Astrocyte of the hippocampus (primary cell): ENCODE measurements at regions not wholly inside any gene's neighbourhood (a gene's known extent, or its start where the extent isn't known, plus 50 kb on each side); places are given as distances from the start of the nearest gene placed in this dataset.
A peak's percentile ranks its signal among the peaks of the same experiment; 100 is the strongest.

Experiments
- DNase-seq: peaks from one replicate; pipeline ENCODE4 v3.0.0; 2011; ENCODE audit warnings: low read depth, low spot score

DNA sequence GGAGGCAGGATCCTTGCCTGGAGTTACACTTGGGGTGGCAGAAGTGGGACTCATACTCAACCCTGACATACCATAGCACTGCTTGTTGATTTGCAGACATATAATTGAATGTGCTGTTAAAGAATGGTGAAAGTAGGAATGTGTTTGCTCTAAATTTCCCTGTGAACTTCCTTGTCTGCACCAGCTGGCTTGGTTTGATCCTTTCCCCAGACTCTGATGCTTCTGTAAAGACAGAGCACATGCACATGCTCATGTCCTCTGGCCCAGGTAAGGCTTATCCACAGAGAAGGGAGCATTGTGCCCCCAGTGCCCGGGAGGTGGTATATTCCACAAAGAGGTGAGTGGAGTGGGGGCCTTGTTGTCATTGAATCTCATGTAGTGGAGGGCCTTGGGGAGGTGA is 138.0 kb upstream of the STC2 start:
- no peak for DNase-seq

DNA sequence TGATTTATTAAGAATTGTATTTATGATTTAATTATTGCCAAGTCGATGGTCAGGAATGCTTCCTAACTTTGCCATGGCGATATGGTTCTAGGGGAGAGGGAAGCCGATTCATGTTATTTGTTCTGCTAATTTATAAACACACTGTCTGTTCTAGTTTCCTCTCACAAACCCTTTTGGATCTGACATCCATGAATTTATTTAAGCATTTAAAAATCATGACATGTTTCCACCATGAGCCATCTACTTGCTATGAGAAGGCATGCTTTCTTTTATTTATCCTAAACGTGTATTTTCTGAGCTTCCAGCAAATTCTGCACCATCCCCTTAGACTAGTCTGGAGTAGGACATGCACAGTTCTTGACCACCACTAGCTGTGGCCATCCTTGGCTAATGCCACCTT is 136.6 kb upstream of the STC2 start:
- DNase-seq: no peak

DNA sequence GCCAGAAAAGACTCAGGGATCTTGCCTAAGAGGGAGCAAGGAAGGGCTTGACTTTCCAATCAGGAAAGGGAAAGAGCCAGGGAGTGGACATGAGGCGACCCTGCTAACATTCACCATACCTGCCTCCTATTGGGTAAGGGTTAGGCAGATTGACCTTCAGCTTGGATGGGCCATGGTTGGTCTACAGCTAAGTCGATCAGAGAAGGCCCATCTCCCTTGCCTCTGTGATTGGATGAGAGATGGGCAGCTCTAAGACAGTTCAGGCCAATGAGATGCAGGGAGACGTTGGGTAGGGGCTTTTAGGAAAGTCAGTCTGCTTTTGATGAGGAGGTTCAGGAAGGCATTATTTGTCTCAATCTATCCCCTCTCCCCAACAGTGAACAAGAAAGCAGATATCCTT is 135.0 kb upstream of the STC2 start:
- no peak for DNase-seq

DNA sequence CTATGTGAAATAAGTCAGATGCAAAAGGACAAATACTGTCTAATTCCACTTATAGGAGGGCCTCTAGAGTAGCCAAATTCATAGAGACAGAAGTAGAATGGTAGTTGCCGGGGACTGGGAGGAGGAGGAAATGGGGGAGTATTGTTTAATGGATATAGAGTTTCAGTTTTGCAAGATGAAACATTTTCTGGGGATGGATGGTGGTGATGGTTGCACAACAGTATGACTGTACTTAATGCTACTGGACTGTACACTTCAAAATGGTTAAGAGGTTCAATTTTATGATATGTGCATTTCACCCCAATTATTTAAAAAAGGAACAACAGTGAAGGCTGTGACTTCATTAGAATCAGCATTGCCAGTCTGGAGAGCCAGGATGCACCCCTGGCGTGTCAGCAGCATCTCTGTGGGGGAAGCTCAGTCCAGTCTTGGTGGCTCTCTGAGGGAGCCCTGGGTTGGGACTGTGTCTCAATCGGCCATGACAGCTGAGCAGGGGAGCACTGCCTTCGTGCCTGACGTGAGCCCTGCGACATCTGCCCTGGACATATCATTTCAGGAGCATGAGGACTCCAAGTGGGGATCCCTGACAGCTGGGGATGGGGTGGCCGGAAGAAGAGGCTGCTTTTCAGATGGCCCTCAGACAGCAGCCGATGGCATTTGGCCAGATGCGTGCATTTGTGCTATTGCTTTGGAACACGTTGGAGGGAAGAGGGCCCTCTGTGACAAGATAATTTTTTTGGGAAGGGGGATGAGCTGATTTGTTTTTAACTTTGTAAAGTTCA is 130.8 kb upstream of the STC2 start:
- no peak for DNase-seq

DNA sequence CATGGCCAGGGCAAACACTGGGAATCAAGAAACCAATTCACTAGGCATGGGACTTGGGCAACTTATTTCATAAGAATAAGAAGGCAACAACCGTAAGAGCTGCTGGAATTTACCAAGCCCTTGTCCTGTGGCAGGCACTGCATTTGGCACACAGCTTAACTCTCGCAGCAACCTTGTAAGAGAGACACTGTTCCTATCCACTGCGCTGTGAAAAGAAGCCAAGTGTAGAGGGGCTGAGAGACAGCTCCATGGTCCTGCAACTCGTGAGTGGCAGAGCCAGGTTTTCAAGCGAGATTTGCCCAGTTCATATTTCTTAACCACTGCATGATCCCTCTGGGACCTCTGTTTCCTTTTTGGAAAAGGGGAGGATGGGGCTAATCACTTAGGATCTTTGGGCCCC is 129.3 kb upstream of the STC2 start:
- no peak for DNase-seq

DNA sequence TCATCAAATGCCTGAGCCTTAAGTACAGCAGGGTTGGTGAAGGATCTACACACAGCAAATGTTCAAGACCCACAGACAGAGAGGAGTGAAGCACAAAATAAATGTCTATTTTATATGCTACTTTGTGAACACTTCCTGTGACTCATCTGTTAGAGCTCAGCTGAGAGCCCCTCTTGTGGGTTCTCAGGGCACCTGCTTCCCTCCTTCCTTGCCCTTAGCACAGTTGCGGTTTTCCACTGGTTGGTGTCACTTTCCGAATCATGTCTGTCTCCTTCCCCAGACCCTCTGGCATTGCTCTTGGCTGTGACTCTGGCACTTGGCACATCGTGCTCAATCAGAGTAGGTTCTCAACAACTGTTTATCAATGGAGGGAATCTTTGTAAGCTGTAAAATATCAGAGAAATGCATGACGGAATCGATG is 128.5 kb upstream of the STC2 start:
- no peak for DNase-seq

DNA sequence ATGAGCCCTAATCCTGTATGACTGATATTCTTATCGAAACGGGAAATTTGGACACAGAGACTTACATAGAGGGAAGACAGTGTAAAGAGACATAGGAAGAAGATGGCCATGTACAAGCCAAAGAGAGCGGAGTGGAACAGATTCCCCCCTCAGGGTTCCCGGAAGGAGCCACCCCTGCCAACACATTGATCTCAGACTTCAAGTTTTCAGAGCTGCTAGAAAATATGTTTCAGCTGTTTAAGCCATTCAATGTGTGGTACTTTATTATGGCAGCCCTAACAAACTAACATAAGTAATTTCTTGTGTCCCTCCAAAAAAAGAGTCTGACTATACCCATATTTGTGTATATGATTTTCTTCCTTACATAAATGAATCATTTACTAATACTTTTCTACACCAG is 128.0 kb upstream of the STC2 start:
- no peak for DNase-seq

DNA sequence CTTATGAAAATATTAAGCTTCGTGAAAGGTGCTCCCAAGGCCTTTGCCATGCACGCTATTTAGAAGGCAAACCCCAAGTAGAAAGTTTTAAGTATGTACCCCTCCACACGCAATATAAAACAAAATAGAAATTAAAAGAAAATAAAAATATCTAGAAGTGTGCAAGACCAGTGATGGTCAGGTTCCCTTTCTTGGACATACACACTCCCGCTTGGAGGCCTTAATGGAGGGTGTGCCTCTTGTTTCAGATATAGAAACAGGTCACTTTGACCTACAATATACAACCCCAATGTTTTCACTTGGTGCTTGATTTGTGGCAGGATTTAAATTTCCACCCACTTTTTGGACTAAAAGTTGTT is 127.4 kb upstream of the STC2 start:
- no peak for DNase-seq

DNA sequence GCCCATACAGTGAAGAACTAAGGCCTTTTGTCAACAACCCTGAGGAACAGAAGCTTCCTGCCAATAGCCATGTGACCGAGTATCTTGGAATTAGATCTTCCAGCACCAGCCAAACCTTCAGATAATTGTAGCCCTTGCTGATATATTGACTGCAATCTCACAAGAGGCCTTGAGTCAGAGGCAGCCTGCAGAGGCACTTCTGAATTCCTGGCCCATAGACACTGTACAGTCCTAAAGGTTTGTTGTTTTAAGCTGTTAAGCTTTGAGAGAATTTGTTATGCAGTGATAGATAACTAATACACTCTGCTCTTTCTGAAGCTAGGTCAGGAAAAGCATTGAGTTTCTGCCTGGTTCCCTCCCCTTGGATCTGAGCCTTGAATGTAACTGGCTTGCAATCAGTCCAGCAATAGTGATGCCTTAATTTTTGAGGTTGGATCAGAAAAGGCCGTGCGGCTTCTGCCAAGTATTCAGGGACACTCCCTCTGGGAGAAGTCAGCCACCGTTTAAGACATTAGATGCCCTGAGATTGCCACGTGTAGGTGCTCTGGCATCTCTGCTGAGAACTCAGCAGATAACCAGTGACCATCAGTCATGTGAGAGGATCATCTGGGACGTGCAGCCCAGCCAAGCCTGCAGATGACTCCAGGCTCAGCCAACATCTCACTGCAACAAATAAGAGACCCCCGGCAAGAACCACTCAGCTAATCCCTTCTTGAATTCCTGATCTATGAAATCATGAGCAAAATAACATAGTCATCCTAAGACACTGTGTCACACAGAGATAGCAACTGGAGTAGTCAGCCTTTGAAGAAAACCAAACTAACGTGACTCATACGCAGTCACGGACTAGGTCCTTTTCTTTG is 126.8 kb upstream of the STC2 start:
- peak; percentile 94 for DNase-seq

DNA sequence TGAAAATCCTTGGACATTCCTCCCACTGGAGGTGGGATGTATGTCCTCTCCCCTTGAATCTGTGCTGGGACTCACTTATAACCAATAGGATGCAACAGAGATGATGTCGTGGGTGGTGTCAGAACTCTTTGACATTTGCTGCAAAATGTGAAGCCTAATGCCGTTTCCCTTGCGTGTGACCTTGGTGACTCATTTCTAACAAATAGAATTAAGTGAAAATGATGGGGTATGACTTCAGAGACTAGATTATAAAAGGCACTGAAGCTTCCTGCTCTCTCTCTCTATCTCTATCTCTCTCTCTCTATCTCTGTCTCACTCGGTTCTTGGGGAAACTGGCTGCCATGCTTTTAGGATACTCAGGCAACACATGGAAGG is 126.1 kb upstream of the STC2 start:
- no peak for DNase-seq

DNA sequence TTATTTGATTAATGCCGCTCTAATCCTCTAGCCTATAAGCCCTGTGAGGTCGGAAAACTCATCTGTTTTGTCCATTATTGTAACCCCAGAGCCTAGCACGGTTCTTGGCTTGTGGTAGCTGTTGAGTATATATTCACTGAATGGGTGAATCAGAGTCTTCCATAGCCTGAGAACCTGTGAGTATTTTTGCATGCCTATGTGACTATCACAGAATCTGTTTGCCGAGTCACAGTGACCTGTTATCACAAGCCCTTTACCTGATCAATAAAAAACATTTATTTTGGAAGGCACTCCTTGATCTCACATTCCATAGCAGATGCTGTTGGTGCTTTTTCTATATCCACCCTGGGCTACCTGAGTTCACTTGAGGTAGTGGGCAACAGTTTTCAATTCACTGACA is 125.0 kb upstream of the STC2 start:
- no peak for DNase-seq

DNA sequence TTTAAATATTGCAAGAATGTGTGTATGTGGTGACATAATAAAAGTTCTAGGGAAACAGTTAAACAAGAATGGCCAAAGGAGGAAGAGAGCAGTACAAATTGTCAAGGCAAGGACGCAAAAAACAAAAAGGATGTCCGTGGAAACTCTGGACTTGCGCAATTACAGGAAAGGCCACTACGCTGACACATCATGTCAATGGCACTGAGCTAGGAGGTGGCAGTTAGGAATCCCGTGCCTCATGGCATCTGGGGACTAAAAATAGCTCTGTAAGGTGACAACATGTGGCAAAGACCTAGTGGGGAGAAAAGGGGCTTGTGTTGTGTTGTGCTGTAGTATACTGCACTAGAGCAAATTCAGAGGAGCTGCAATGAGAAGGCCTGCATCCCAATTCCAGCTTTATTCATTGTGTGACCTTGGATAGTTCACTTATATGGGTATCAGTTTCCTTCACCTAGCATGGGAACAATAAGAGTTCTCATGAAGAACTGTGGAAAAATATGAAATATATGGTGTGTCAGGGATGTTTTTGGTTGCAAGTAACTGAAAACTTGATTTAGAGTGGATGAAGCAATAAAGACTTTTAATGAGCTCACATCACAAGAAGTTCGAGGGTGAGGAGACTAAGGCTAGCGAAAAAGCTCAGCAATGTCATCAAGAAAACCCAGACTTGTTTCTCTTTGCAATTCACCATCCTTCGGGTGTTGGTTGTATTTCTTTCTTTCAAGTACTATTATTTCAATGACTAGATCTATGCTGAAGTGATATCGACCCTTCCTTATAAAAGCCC is 124.1 kb upstream of the STC2 start:
- no peak for DNase-seq

DNA sequence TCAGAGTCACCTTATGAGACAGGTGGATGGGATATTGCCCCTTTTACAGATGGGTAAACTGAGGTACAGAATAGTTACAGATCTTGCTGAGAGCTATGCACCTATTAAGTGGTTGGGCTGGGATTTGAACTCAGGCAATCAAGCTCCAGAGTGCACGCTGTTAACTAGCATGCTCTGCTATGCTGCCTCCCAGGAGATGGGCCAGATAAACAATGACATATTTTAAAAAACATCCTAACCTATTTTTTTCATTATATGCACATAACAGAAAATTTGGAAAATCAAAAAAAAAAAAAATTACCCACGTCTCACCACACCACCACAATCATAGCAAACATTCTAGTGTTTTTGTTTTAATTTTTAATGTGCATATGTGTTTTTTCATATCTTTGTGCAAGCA is 123.4 kb upstream of the STC2 start:
- no peak for DNase-seq

DNA sequence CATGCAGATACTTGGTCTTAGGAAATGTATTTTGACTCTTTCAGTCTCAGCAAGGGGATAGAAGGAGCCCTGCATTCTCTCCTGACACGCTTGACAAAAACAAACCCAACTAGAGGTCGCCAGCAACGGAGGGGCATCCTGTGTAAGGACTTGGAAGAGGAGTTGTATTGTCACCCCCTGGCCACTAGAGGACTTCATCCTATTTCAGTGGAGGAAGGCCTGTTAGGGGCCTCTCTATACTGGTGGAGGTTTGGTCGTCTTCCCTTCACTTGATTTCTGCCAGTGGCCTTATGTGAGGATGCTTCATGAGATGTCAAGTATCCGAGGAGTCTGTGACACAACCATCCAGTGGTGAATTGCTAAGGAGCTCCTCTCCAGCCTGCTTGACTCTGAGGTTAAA is 122.8 kb upstream of the STC2 start:
- DNase-seq: no peak

DNA sequence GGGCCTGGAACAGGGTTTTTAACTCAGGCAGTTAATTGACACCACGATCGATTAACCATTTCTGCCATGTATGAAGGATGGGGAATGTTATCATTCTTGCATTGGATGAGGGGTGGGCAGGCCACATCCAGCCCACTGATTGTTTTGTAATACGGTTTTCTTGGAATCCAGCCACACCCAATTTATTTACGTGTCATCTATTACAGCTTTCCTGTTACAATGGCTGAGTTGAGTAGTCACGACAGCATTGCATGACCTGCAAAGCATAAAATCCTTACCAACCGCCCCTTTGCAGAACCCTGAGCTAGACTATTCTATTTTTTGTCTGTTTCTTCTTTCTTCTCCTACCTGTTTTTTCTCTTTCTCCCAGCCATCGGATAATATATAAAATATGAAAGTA is 122.0 kb upstream of the STC2 start:
- DNase-seq: no peak

DNA sequence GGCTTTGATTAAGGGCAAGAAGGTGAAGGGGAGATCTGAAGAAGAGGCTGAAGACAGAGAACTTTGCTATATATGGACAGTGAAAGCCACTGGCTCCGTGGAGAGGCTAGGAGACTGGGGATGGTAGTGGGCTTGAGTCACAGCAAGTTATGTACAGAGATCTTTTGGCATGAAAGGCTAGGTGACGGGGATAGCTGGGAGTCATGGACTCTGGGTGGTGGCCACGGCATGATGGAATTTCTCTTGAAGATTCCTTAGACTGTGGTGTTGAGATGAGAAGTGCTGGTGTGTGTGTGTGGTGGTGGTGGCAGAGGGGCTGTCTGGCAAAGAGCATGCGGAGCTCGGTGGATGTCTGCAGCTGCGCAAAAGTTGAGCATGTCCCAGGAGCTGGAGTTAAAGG is 120.6 kb upstream of the STC2 start:
- DNase-seq: no peak

DNA sequence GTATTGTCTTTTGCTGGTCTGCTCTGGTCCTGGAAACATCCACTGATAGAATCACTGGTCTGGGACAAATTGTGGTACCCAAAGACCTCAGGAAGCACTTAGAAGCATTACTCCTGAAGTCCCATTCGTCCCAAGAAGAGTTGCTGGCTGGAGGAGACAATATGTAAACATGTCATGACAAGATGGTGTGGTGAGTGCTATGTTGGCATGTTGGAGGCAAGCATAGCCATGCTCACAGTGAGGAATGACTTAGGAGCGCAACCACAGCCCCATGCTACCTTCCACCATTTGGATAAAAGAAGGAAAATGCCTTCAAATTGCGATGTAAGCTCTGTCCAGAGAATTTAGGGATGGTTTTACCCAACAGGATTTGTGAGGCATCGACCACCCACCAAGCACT is 115.8 kb upstream of the STC2 start:
- no peak for DNase-seq

DNA sequence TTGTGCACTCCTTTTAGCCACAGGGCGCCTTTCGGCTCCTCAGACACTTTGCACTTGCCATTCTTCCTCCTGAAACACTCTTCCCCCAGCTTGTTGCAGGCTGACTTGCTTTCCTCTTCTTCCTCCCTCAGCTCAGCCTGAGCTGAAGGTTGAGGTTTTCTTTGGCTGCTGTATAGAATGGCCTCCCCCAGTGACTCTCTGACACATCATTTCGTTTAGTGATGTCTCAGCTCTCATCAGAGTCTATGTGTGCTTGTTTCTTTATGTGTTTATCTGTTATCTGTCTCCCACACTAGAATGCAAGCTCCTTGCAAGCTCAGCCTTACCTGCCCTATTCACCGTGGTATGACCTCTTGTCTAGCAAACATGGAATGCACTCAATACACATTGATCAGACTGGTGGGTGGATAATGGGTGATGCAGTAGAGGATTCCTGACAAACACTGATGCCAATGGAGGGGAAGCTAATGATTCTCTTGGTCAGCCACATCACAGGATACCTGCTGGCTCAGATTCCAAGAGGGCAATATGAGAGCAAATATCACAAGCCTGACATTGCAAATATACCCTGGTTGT is 112.9 kb upstream of the STC2 start:
- no peak for DNase-seq

DNA sequence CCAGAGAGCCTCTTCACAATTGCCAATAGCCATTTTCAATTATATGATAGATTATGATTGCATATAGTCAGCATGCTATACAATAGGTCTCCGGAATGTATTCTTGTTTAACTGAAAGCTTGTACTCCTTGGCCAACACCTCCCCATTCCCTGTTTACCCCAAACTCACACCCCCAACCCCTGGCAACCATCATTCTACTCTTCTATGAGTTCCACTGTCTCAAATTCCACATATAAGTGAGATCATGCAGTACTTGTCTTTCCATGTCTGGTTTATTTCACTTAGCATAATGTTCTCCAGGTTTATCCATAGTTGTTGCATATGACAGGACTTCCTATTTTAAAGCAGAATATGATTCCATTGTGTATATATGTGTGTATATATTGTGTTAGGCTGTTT is 110.7 kb upstream of the STC2 start:
- DNase-seq: no peak

DNA sequence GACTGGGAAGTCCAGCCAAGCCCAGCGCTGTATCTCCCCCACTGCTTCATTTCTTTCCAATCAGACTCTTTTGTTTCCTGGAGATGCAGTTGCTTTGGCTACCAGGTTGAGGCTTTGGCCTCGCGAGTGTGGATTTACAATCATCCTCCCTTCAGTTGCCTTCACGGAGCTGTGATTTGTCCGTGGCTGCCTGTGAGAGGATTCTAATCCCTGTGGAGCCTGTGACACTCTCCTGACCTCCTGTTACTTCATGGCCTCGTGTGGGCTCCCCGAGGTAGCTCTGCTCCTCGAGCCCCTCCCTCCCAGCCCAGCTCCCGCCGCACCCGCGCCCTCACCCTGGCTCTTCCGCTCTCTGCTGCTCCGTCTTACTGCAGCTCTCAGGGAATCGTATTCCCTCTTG is 107.2 kb upstream of the STC2 start:
- DNase-seq: peak; percentile 16

DNA sequence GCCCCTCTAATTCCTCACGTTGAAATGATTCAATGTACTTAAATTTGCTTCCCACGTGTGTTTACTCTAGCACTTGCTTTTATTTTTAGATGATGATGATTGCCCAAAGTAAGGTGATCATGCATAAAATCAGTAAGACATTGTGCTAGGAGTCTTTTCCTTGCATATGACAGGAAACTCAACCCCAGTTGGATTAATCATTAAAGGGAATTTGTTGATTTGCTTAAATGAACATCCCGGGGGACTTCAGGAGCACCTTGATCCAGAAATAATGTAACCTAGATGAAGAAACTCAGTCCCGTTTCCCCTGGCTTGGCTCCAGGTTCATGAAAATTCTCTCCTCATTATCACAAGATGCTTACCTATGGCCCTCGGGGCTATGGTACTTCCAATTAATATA is 106.1 kb upstream of the STC2 start:
- no peak for DNase-seq

DNA sequence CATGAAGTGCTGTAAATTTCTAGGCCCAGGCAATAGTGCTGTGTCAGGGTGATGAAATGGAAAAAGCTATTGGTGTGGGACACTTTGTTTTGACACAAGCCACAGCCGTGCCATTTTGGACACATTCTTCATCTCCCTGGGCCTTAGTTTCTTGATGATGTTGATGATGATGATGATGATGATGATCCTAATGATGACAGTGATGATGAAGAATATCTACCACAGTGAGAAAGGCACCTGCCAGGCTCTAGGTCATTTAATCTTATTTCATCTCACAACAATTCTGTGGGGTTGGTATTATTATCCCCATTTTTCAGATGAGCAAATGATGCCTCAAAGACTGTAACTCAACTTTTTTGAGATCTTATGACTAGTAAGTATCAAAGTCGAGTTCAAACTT is 102.2 kb upstream of the STC2 start:
- no peak for DNase-seq
